HG03045 (cell line): ENCODE measurements at regions not wholly inside any gene's neighbourhood (a gene's known extent, or its start where the extent isn't known, plus 50 kb on each side); places are given as distances from the start of the nearest gene placed in this dataset.
"Not testable (repeated sequence)": the region's sequence is repeated elsewhere in the genome, so short reads cannot be mapped to it uniquely, and the experiment has no call there.

Experiments
- ATAC-seq: cut with Tn5 transposase; IDR thresholded peaks from one replicate; pipeline ENCODE4 v1.9.1; 2021; ENCODE audit warnings: mild to moderate bottlenecking, moderate library complexity; ENCODE audit not compliant: unreplicated experiment

DNA sequence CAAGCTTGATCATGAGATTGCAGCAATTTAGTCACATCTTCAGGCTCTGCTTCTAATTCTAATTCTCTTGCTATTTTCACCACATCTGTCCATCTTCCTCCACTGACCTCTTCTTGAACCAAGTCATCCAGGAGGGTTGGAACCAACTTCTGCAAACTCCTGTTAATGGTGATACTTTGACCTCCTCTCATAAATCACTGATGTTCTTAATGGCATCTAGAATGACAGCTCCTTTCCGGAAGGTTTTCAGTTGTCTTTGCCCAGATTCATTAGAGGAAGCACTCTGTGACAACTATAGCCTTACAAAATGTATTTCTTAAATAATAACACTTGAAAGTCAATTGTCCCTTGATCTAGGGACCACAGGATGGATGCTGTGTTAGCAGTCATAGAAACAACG, 136.2 kb downstream of the IGLL1 start:
- not testable (repeated sequence) for ATAC-seq

DNA sequence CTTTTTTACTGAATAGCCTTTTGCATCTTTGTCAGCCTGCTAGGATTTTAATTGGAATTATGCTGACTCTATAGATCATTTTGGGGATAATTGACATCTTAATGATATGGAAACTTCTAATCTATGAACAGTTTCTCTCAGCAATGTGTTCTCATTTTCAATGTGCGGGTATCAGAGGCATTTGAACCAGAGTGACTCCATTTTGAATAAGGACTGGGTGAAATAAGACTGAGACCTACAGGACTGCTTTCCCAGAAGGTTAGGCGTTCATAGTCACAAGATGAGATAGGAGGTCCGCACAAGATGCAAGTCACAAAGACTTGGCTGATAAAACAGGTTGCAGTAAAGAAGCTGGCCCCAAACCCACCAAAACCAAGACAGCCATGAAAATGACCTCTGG, 140.5 kb downstream of the IGLL1 start:
- not testable (repeated sequence) for ATAC-seq

DNA sequence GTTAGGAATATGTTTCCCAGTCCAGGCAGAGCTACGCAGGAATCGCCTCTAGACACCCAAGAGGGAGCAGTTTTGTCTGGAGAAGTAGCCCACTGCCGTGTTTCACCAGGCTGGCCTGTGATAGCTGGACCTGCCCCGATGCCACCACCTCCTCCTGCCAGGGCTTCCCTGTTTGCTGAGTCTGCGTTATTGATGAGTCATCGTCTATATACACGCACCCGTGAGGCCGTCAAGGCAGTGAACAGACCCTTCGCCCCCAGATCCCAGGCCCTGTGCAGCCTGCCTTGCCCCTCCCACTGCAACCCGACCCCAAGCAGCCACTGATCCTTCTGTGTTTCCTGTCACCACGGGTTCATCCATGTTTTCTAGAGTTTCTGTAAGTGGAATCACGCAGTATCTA, 141.9 kb downstream of the IGLL1 start:
- no peak for ATAC-seq

DNA sequence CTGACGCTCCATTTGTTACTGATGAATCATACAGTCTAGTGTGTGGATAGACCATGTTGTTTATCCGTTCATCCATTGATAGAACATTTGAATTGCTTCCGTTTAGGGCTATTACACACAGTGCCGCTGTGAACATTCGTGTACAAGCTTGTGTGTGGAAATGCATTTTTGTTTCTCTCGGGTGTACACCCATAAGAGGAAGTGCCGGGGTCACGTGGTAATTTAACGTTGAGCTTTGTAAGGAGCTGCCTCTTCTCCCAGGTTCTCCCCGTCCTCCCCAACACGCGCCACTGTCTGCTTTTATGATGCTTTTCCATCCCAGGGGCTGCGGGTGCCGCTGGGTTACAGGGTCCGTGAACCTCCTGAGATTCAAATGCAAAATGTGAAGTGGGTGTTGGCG, 142.3 kb downstream of the IGLL1 start:
- ATAC-seq = no peak

DNA sequence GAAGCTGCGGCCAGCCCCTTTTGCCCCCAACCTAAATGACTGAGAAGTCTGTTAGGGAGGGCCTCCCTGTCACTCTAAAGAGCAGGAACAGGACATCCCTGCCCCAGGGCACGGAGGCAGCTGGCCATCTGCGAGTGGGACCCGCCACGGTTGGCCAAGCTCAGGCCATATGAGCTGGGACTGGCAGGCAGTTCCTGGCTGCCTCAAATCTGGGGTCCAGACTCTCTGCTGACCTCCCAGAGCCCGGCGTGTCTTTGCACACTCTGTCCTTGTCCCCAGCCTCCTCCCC, 143.0 kb downstream of the IGLL1 start:
- not testable (repeated sequence) for ATAC-seq

DNA sequence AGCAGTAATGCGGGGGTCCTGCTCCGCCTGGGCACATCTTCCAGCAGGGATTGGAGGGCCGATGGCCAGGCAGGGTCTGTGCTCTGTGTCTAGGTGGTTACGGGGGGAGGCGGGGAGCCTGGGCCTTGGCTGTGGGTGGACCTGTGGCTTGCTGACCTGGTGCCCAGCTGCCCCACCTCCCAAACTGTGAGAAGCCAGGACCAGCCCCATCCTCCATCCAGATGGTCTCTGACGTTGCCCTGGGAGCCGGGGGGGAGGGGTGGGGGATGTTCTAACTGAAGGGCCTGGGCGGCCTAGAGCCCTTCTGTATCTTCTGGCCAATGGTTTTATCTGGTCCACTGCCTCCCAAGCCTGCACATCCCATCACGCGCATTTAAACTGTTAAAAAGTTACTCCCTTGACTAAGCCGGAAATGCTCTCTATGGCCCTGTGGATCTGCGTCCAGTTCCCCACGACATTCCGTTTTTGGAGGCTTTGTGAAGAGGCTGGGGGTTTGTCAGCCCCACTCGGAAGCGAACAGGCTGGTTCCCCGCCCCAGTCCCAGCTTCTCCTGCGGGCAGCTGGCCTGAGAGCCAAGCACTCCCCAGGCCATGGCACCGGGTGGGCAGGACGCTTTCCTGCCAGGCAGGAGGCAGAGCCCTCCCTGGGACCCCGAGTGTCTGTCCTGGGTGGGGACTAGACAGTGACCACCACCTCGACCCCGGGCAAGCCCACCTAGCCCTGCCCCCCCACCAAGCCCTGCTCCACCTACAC, 143.6 kb downstream of the IGLL1 start:
- not testable (repeated sequence) for ATAC-seq

DNA sequence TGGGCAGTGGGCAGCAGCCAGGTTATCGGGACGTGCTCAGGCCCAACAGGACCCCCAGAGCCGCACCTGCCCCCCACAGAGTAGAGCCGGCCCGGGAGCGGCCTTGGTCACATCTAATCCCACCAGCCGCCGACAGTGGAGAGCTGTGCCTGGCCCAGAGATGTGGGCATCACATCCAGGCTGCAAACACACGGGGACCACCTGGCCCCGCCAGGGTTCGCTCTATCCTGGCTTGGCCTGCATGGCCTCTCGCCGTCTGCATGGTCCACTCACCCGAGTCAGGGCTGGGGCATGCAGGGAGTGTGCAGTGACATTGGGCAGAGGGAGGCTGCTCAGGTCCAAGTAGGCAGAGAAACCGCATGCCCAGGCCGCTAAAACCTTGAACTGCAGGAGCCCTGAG, 144.9 kb downstream of the IGLL1 start:
- not testable (repeated sequence) for ATAC-seq

DNA sequence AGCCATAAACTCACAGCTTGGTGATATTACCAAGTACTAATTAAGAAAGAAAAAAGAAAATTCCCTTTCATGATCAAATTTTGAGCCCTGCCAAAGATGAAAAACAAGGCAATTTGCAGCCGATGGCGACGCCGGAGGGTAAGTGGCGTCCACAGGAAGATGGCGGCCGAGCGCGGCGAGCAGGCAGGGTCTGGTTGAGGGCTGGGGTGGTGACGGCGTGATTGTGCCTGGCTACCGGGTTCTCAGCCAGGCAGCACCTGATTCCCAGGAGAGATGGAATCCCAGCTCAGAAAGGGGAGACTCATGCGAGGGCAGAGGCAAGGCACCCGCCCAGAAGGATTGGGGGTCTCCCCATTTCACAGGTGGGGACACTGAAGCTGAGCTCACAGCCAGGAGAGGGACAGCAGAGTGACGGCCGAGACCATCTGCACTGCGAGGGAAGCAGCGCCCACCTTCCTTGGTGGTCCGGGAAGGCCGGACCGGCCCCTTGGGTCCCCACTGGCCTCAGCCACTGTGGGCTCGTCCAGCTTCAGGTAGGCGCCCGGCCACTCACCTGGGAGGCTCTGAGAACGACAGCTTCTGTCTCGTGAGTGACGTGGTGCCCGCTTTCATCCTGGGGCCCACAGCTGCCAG, 145.8 kb downstream of the IGLL1 start:
- not testable (repeated sequence) for ATAC-seq

DNA sequence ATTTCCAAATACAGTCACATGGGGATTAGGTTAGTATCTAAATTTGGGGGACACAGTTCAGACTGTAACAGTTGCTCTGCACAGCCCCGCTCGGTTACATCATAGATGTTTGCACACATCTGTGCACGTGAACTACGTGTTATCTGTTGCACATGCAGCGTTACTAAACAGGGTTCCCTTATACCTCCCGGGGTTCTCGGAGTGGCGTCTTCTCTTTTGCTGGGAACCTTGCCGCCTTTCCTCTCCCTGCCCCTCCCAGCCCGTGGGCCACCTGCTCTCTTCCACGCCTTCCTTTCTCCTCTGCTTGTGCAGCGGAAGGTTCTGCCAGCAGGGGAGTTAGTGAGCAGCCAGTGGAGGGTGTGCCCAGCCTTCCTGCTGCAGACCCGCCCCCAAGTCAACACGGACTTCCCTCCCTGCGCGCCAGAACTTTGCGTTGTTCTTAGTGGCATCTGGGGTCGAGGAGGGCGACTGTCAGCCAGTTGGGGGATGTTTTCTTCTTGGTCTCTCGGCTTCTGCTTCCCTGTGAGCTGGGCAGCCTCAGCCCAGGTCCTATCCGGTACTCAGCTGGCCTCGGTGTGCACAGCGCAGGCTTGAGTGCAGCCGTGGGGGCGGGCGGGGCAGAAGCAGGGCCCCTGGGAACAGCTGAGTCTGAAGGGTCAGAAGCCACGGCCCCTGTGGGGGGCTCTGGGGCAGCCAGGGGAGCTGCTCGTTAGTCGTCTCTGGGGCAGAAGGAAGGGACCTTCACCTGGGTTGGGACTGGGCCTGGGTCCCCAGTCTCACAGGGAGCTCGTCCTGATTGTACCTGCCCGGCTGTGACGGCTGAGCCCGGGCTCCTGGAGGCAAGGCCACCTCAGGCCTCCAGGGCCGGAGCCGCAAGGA, 146.7 kb downstream of the IGLL1 start:
- ATAC-seq = not testable (repeated sequence)

DNA sequence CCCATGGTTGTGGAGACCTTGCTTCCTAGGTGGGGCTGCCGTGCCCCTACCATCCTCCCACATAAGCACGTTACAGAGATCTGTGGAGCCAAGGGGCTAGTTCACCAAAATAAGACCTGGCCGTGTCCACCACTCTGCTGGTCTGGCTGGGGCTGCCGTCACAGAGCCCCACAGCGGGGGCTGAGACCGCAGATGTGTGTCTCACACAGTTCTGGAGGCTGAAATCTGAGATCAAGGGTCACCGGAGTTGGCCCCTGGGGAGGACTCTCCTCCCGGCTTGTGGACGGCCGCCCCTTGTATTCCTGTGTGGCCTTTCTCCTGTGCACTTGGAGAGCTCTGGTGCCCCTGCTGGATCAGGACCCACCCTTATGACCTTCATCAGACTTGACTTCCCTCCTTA, 147.4 kb downstream of the IGLL1 start:
- not testable (repeated sequence) for ATAC-seq

DNA sequence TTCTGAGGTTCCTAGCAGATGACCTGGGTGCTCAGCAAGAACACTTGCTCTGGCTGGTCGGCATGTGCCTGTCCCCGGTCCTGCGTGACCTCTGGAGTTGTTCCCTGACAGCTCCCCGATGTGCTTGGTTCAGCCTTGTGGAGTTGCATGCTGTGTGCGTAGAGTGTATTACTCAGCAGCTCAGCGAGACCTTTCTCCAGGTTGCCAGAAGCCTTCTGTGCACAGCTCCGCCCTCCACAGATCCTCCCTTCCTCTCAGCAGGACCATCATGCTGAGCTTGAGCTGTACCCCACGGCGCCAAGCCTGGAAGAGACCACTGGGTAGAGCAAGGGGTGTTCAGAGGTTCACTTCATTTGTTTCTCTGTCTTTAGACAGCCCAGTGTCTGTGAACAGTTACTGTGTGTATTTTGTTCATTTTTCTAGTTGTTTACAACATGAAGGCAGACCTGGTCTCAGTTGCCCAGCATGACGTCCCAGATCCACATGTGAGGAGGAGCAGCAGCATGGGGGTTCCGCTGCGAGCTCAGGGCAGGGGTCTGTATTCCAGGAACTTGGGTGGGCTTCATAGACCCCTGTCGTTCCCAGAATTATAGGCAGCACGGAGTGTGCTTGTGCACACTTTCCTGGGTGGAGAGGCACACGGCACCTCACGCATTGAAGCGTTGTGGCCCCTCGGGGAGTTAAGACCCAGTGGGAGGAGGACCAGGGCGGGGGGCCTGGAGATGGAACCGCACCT, 148.6 kb downstream of the IGLL1 start:
- ATAC-seq = no peak

DNA sequence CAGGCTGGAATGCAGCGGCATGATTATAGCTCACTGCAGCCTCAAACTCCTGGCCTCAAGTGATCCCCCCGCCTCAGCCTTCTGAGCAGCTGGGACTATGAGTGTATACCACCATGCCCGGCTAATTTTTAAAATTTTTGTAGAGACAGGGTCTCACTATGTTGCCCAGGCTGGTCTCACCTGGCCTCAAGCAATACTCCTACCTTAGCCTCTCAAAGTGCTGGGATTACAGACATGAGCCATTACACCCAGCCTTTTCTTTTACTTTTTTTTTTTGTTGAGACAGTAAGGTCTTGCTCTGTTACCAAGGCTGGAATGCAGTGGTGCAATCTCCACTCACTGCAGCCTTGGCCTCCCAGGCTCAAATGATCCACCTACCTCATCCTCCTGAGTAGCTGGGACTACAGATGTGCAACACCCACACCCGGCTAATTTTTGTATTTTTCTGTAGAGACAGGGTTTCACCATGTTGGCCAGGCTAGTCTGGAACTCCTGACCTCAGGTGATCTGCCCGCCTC, 155.5 kb downstream of the IGLL1 start:
- not testable (repeated sequence) for ATAC-seq

DNA sequence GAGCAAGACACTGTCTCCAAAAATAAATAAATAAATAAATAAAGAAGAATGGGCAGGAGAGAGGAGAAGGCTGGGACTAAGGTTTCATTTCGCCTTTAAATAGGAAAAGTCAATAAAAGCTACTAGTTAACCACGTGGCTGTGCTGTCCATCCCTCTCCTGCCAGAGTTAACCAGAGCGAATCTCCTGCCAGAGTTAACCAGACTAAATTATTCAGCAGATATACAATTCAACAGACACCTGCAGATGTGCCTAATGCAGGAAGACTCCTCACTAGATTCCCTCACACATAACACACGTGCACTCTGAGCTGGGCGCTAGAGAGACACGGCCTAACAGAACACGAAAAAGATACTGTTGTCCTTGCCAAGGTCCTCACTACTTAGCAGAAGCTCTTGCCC, 156.1 kb downstream of the IGLL1 start:
- no peak for ATAC-seq

DNA sequence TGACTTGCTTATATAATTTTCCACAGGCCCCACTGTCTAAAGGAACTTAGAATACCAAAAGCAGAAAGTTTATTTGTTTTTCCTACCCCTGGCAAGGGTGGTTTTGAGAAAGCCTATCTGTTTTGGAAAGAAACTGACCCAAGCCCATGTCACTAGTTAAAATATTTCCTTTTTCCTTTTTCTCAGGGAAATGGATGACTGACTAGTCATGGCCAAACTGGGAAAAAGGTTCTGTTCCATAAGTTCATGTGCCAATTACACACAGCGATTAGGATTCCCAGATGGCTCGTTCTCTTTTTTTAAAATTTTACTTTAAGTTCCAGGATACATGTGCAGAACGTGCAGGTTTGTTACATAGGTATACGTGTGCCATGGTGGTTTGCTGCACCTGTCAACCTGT, 157.8 kb downstream of the IGLL1 start:
- ATAC-seq = not testable (repeated sequence)

DNA sequence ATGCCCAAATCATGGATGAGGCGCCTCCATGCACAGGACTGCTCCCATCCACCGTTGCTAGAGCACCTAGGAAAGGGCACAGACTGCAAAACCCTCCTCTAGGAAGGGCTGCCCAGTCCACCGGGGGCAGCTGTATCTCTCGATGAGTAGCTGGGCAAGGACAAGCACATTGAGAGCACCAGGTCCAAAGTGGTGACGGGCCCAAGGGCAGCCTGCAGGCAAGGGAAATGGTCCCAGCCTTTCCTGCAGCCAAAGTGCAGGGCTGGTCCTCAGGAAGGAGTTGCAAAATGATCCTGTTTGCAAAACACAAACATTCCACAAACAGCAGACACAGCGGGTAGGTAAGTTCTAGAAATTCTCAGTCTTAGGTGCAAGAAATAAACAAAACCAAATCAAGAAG, 158.8 kb downstream of the IGLL1 start:
- ATAC-seq = not testable (repeated sequence)

DNA sequence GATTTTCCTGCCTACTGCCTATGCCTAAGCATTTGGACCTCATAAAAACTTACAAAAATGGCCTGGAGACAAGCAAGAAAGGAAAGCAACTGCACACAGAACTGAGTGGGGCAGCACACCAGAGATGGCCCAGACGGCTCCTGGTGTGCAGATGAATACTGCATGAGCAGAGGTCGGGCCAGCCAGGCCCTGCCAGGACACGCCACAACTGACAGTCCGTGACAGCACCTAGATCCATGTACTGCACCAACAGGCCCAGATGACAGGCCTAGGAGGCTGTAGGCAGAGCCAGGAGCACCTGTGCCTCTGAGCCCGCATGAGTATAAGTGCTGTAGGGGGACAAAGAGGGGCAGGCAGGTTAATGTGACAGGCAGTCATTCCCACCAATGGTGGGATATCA, 160.2 kb downstream of the IGLL1 start:
- no peak for ATAC-seq

DNA sequence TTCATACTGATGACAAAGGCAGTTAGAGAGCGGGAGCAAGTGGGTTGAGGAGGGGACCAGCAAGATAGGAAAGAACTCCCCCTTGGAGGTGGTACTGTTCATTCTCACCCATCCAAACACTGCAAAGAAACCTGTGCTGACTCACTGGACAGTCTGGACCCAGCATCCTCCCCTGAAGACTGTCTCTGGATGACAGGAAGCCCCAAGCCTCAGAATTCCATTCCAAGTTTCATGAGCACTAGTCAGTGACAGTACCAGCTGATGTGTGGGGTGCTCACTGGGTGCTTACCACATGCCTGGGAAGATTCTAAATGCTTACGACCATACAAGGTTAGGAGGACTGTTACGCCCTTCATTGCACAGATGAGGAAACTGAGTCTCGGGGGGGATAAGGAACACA, 160.9 kb downstream of the IGLL1 start:
- ATAC-seq = no peak

DNA sequence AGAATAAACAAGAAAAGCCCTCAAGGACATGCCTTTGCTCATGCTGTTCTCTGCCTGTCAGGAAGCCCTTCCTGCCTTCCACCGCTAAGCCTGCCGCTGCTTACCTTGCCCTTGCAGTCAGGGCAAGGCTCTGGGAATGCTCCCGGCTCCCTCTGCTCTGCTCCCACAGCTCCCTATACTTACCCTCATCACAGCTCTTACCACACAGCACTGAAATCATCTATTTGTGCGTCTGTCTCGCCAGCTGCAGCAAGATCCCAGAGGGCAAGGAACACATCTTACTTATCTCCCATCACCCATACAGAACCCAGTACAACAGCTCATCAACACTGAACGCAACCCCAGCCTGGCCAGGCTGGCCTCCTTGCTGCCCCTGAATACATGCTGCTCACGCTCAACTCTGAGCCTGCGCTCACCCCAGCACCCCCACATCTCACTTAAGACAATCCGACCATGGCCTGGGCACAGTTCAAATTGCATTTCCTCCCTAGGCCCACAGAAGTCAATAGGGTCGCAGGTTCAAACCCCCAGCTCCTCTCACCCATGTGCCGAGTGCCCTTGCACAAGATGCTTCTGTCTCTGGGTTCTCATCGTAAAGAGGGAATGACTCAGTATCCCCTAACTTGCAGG, 161.8 kb downstream of the IGLL1 start:
- no peak for ATAC-seq

DNA sequence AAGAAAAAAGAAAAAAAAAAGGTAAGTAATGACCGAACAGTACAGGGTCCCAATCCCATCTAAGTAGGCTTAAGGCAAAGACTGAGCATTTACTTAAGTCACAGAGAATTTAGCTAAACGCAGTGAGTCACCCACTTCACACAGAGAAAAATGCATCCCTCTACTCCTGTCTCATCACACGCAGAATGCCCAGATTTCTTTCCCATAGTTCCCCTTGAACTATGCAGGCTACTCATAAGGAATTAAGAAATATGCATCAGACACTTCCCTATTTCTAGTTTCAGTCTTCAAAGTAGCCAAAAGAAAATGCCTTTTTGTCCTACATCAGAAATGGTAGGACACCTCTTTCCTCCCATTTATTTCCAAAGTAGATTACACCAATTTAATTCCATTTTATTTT, 162.8 kb downstream of the IGLL1 start:
- ATAC-seq = not testable (repeated sequence)

DNA sequence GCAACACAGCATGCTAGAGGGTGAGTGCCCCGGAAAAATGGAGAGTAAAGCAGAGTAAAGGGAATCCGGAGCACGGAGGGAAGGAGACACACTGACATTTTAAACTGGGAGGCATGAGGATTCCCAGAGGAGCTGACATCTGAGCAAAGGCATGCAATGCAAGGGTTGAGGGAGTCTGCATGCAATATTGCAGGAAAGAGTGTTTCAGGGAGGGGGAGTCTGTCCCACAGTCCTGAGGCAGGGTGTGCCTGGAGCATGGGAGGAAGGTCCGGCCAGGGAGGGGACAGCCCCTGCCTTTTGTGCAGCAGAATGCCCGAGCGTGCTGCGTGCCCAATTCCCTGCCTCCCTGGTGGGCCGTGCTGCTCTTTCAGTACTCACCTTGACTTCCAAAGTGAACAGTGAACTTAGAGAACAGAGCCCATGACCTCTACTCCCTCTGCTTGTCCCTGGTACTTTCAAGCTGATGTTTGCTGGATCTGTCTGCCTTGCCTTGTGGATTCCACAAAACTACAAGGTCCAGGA, 163.9 kb downstream of the IGLL1 start:
- not testable (repeated sequence) for ATAC-seq
